ENCODE measurements at regions not wholly inside any gene's neighbourhood (a gene's known extent, or its start where the extent isn't known, plus 50 kb on each side); places are given as distances from the start of the nearest gene placed in this dataset.

DNA sequence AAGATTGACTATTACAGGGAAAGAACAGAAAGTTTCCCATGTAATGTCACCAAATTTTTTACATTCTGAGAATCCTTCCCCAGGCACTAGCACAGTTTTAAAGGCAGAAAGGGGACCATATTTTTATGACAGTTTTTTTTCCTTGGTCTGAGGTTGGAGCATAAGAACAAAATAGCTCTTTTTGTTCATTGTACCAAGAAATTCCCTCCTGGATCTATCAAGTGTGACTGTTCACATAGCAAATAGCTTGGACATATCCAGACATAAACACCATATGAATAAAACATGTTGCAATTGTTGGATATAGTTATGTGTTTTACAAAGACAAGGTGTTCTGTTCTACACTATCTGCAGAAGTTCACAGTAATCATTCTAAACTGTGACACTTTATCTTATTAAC lies 182.4 kb upstream of the ADGRL2 start:
- Histone ChIP-seq H3K9me3 (ENCODE audit: insufficient read depth, low read length) (no peaks in the 10 kb centered on the region), H3K36me3 (ENCODE audit: low read length) (no peaks in the 10 kb centered on the region), H3K9ac (ENCODE audit: low read length) (no peak overlapping the region), H3K4me3 (ENCODE audit: insufficient read depth, low read length, poor library complexity, severe bottlenecking) (no peak overlapping the region), H3K27me3 (ENCODE audit: low read length) (no peaks in the 10 kb centered on the region), H3K27ac (ENCODE audit: low read depth, low read length) (no peak overlapping the region), H4K20me1 (ENCODE audit: low read depth, low read length) (no peaks in the 10 kb centered on the region), H3K9me2 (replicated peaks; ENCODE audit: insufficient read depth, low read length) (no peaks in the 10 kb centered on the region), H3K79me2 (ENCODE audit: insufficient read depth, low read length) (no peaks in the 10 kb centered on the region), H2AFZ (ENCODE audit: low read depth, low read length, severe bottlenecking) (no peak overlapping the region), H3F3A (ENCODE audit: insufficient read depth) (no peaks in the 10 kb centered on the region), H3K4me2 (ENCODE audit: low read depth, low read length, poor library complexity, severe bottlenecking) (no peak overlapping the region)
- TF ChIP-seq, protein P1, sequence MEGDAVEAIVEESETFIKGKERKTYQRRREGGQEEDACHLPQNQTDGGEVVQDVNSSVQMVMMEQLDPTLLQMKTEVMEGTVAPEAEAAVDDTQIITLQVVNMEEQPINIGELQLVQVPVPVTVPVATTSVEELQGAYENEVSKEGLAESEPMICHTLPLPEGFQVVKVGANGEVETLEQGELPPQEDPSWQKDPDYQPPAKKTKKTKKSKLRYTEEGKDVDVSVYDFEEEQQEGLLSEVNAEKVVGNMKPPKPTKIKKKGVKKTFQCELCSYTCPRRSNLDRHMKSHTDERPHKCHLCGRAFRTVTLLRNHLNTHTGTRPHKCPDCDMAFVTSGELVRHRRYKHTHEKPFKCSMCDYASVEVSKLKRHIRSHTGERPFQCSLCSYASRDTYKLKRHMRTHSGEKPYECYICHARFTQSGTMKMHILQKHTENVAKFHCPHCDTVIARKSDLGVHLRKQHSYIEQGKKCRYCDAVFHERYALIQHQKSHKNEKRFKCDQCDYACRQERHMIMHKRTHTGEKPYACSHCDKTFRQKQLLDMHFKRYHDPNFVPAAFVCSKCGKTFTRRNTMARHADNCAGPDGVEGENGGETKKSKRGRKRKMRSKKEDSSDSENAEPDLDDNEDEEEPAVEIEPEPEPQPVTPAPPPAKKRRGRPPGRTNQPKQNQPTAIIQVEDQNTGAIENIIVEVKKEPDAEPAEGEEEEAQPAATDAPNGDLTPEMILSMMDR (IDR thresholded peaks at IDR 0.05; ENCODE audit: insufficient read depth, low read length, poor library complexity, severe bottlenecking), result no peak
- TF ChIP-seq EZH2phosphoT487 (conservative IDR thresholded peaks at IDR 0.05; ENCODE audit: low read length), result no peak

DNA sequence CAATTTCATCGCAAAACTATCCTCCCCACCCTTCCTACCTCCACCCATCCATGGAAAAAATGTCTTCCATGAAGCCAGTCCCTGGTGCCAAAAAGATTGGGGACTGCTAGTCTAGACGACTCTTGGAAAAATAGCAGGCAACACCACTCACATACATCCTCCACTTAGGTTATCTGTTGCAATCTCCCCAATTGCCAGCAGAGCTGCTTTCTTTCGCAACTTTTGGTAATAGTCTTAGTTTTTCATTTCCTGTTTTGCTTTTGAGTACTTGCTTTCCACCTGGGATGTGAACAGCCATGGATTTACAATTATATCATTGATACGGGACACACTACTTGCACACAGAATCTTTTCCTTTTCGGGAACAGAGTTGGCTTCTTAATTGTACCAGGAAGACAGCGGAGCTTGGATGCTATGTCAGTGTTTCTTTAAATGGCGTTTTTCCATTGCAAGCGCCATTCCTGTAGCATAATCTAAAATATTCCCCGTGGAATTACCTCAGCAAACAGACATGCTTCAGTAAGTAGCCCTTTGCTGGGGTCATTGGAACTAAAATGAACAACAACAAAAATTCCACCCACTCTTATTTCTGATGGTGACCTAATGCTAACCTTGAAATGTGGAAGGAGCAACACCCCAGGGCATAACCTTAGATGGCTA lies 183.3 kb upstream of the ADGRL2 start:
- no peaks in the 10 kb centered on the region for H3K27me3 ChIP-seq (ENCODE audit: low read length)
- H3K4me2 ChIP-seq (ENCODE audit: low read depth, low read length, poor library complexity, severe bottlenecking), result no peak overlapping the region
- H3K79me2 ChIP-seq (ENCODE audit: insufficient read depth, low read length), result no peaks in the 10 kb centered on the region
- no peak overlapping the region for H3K4me3 ChIP-seq (ENCODE audit: insufficient read depth, low read length, poor library complexity, severe bottlenecking)
- no peak overlapping the region for H2AFZ ChIP-seq (ENCODE audit: low read depth, low read length, severe bottlenecking)
- no peaks in the 10 kb centered on the region for H3F3A ChIP-seq (ENCODE audit: insufficient read depth)
- H3K9me3 ChIP-seq (ENCODE audit: insufficient read depth, low read length), result no peaks in the 10 kb centered on the region
- H3K27ac ChIP-seq (ENCODE audit: low read depth, low read length), result no peak overlapping the region
- H3K9ac ChIP-seq (ENCODE audit: low read length), result no peak overlapping the region
- TF ChIP-seq, protein P1 (IDR thresholded peaks at IDR 0.05; ENCODE audit: insufficient read depth, low read length, poor library complexity, severe bottlenecking), result no peak
- TF ChIP-seq EZH2phosphoT487 (conservative IDR thresholded peaks at IDR 0.05; ENCODE audit: low read length), result no peak
- H3K9me2 ChIP-seq (replicated peaks; ENCODE audit: insufficient read depth, low read length), result no peaks in the 10 kb centered on the region
- H4K20me1 ChIP-seq (ENCODE audit: low read depth, low read length), result no peaks in the 10 kb centered on the region
- H3K36me3 ChIP-seq (ENCODE audit: low read length), result no peaks in the 10 kb centered on the region

DNA sequence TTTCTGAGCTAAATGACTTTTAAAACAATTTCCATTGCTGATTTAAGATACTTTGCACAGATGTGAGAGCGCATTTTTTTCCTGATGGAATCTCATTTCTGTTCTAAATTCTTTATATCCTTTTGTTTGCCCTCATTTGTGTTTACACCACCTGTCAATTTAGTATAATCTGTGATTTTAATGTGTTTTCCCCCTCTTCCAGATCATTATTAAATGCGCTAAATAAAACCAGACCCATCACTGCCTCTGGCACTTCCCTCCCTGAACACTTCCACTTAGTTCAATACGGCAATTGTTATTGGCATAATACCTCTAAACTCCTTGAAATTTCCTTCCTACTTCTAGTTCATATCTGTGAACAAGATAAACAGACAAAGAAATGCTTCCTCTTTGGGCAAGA lies 186.9 kb upstream of the ADGRL2 start:
- no peaks in the 10 kb centered on the region for H3K79me2 ChIP-seq (ENCODE audit: insufficient read depth, low read length)
- H3K27ac ChIP-seq (ENCODE audit: low read depth, low read length), result no peak overlapping the region
- H3K4me2 ChIP-seq (ENCODE audit: low read depth, low read length, poor library complexity, severe bottlenecking), result no peak overlapping the region
- H4K20me1 ChIP-seq (ENCODE audit: low read depth, low read length), result no peaks in the 10 kb centered on the region
- H3K9me2 ChIP-seq (replicated peaks; ENCODE audit: insufficient read depth, low read length), result no peaks in the 10 kb centered on the region
- no peak overlapping the region for H2AFZ ChIP-seq (ENCODE audit: low read depth, low read length, severe bottlenecking)
- H3K27me3 ChIP-seq (ENCODE audit: low read length), result no peaks in the 10 kb centered on the region
- H3K36me3 ChIP-seq (ENCODE audit: low read length), result no peaks in the 10 kb centered on the region
- no peak overlapping the region for H3K4me3 ChIP-seq (ENCODE audit: insufficient read depth, low read length, poor library complexity, severe bottlenecking)
- H3K9me3 ChIP-seq (ENCODE audit: insufficient read depth, low read length), result no peaks in the 10 kb centered on the region
- H3K9ac ChIP-seq (ENCODE audit: low read length), result no peak overlapping the region
- no peaks in the 10 kb centered on the region for H3F3A ChIP-seq (ENCODE audit: insufficient read depth)
- TF ChIP-seq EZH2phosphoT487 (conservative IDR thresholded peaks at IDR 0.05; ENCODE audit: low read length), result no peak
- TF ChIP-seq, protein P1 (IDR thresholded peaks at IDR 0.05; ENCODE audit: insufficient read depth, low read length, poor library complexity, severe bottlenecking), result no peak

All from SU-DHL-6 (cell line).